ENCODE measurements at regions not wholly inside any gene's neighbourhood (a gene's known extent, or its start where the extent isn't known, plus 50 kb on each side); places are given as distances from the start of the nearest gene placed in this dataset.

GRCh38 chr2:144936442-144936841, 416.5 kb upstream of the ZEB2 start:
- no peak overlapping the region for H3K4me3 ChIP-seq (ENCODE audit: low read depth, low read length)

DNA sequence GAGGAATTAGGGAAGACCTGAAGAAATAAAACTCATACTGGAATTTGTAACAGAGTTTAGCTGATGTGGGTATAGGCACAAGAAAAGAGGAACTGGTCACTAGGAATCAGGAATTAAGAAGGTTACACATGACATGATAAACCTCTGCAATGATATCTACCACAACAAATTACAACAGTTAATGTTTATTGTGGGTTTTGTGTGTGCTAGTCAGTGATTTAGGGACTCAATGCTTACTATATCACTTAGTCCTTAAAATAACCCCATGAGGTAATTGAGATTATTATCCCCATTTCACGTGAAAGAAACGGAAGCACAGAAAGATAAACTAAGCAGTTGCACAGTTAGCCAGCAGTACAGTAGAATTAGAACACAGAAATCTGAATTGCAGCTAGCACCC, 415.8 kb upstream of the ZEB2 start:
- H3K27me3 ChIP-seq (ENCODE audit: insufficient read depth, low read depth, severe bottlenecking) = no peaks in the 10 kb centered on the region
- no peak for DNase-seq
- no peaks in the 10 kb centered on the region for H3K9me3 ChIP-seq (ENCODE audit: severe bottlenecking)
- no peaks in the 10 kb centered on the region for H3K36me3 ChIP-seq
- TF ChIP-seq, protein P1, sequence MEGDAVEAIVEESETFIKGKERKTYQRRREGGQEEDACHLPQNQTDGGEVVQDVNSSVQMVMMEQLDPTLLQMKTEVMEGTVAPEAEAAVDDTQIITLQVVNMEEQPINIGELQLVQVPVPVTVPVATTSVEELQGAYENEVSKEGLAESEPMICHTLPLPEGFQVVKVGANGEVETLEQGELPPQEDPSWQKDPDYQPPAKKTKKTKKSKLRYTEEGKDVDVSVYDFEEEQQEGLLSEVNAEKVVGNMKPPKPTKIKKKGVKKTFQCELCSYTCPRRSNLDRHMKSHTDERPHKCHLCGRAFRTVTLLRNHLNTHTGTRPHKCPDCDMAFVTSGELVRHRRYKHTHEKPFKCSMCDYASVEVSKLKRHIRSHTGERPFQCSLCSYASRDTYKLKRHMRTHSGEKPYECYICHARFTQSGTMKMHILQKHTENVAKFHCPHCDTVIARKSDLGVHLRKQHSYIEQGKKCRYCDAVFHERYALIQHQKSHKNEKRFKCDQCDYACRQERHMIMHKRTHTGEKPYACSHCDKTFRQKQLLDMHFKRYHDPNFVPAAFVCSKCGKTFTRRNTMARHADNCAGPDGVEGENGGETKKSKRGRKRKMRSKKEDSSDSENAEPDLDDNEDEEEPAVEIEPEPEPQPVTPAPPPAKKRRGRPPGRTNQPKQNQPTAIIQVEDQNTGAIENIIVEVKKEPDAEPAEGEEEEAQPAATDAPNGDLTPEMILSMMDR (IDR thresholded peaks at IDR 0.05; ENCODE audit: low read depth, low read length) = no peak
- no peak overlapping the region for H3K27ac ChIP-seq
- H3K4me3 ChIP-seq (ENCODE audit: low read depth, low read length) = no peak overlapping the region

More at GRCh38 chr2:144936442-144936841, 416.5 kb upstream of the ZEB2 start:
- H3K27ac ChIP-seq = no peak overlapping the region
- no peaks in the 10 kb centered on the region for H3K9me3 ChIP-seq (ENCODE audit: severe bottlenecking)
- no peak for DNase-seq
- TF ChIP-seq, protein P1 (IDR thresholded peaks at IDR 0.05; ENCODE audit: low read depth, low read length) = no peak
- H3K27me3 ChIP-seq (ENCODE audit: insufficient read depth, low read depth, severe bottlenecking) = no peaks in the 10 kb centered on the region
- no peaks in the 10 kb centered on the region for H3K36me3 ChIP-seq

DNA sequence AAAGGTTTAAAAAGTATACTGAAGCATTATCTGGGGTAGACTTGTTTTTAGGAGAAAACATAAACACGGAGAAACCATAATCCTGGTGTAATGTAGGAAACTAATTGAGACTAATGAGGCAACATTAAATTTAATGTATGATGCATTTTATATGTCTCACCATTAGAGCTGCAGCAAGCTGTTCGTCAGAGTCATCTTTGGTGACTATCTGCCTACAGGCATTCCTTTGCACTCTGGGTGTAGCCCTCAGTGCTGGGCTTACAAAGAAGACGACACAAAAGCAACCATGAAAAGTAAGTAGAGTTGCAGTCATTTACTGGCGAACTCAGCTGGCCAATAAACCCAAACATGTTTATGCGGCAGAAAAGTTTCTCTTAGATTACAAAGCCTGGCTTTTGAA, 415.3 kb upstream of the ZEB2 start:
- no peak for DNase-seq
- H3K36me3 ChIP-seq = no peaks in the 10 kb centered on the region
- H3K9me3 ChIP-seq (ENCODE audit: severe bottlenecking) = no peaks in the 10 kb centered on the region
- H3K27ac ChIP-seq = no peak overlapping the region
- no peak overlapping the region for H3K4me3 ChIP-seq (ENCODE audit: low read depth, low read length)
- no peaks in the 10 kb centered on the region for H3K27me3 ChIP-seq (ENCODE audit: insufficient read depth, low read depth, severe bottlenecking)
- TF ChIP-seq, protein P1 (IDR thresholded peaks at IDR 0.05; ENCODE audit: low read depth, low read length) = no peak

GRCh38 chr2:144931960-144932359, 412.0 kb upstream of the ZEB2 start:
- no peak overlapping the region for H3K27ac ChIP-seq
- TF ChIP-seq, protein P1 (IDR thresholded peaks at IDR 0.05; ENCODE audit: low read depth, low read length) = no peak
- no peaks in the 10 kb centered on the region for H3K27me3 ChIP-seq (ENCODE audit: insufficient read depth, low read depth, severe bottlenecking)
- no peaks in the 10 kb centered on the region for H3K36me3 ChIP-seq
- no peaks in the 10 kb centered on the region for H3K9me3 ChIP-seq (ENCODE audit: severe bottlenecking)
- DNase-seq = no peak
- no peak overlapping the region for H3K4me3 ChIP-seq (ENCODE audit: low read depth, low read length)

DNA sequence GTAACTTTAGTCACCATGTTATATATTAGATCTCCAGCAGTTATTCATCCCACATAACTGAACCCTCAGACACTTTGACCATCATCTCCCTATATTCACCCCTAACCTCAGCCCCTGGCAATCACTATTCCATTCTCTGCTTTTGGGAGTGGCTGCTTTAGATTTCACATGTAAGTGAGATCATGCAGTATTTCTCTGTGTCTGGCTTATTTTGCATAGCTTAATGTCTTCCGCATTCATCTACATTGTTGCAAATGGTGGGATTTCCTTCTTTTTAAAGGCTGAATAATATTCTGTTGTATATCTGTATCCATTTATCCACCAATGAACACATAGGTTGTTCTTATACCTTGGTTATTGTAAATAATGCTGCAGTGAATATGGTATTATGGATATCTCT, 411.6 kb upstream of the ZEB2 start:
- H3K9me3 ChIP-seq (ENCODE audit: severe bottlenecking) = no peaks in the 10 kb centered on the region
- H3K4me3 ChIP-seq (ENCODE audit: low read depth, low read length) = no peak overlapping the region
- H3K36me3 ChIP-seq = no peaks in the 10 kb centered on the region
- no peak for DNase-seq
- H3K27me3 ChIP-seq (ENCODE audit: insufficient read depth, low read depth, severe bottlenecking) = no peaks in the 10 kb centered on the region
- TF ChIP-seq, protein P1 (IDR thresholded peaks at IDR 0.05; ENCODE audit: low read depth, low read length) = no peak
- no peak overlapping the region for H3K27ac ChIP-seq

- Histone ChIP-seq H3K27ac (no peak overlapping the region), H3K4me3 (ENCODE audit: low read depth, low read length) (no peak overlapping the region), H3K36me3 (no peaks in the 10 kb centered on the region), H3K27me3 (ENCODE audit: insufficient read depth, low read depth, severe bottlenecking) (no peaks in the 10 kb centered on the region), H3K9me3 (ENCODE audit: severe bottlenecking) (no peaks in the 10 kb centered on the region)
- TF ChIP-seq, protein P1 (IDR thresholded peaks at IDR 0.05; ENCODE audit: low read depth, low read length) = no peak
- no peak for DNase-seq
Observed at GRCh38 chr2:144927429-144927828, 407.5 kb upstream of the ZEB2 start.

Data from WERI-Rb-1 (cell line).